HFF-Myc (cell line): ENCODE measurements at regions not wholly inside any gene's neighbourhood (a gene's known extent, or its start where the extent isn't known, plus 50 kb on each side); places are given as distances from the start of the nearest gene placed in this dataset.

Experiments used
- DNase-seq: peaks from one replicate; pipeline ENCODE4 v3.0.0-alpha.2; 2011; ENCODE audit warnings: low read depth; ENCODE audit errors: extremely low read depth
- H3K4me3 ChIP-seq: replicated peaks from 2 replicates; pipeline ENCODE4 v1.5.1; 2011; ENCODE audit warnings: low read depth, mild to moderate bottlenecking, control low read depth, low read length
- TF ChIP-seq, protein P1 (sequence below): IDR thresholded peaks from 2 replicates; pipeline ENCODE4 v1.5.1; 2012; ENCODE audit warnings: mild to moderate bottlenecking, low read depth, low read length, control low read depth; ENCODE audit errors: missing control alignments

DNA sequence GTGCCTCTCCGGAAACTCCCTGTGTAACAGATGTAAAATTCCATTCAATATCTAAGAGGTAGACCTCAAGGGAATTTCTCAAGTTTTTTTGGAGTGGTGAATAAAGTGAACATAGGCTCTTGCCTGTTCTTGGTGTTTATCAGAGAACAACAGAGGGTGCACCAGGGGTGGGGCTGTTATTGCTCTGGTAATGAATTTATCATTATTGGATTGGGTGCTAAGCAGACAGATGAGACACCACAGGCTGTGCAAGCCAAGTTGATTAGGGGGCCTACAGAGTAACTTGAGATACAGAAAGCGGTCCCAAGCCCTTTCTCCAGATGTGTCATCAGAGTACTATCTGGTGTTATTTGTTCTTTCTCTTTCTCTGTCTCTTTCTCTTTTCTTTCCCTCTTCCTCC is 286.3 kb downstream of the OSR1 start:
- no peak for DNase-seq
- TF ChIP-seq, protein P1, sequence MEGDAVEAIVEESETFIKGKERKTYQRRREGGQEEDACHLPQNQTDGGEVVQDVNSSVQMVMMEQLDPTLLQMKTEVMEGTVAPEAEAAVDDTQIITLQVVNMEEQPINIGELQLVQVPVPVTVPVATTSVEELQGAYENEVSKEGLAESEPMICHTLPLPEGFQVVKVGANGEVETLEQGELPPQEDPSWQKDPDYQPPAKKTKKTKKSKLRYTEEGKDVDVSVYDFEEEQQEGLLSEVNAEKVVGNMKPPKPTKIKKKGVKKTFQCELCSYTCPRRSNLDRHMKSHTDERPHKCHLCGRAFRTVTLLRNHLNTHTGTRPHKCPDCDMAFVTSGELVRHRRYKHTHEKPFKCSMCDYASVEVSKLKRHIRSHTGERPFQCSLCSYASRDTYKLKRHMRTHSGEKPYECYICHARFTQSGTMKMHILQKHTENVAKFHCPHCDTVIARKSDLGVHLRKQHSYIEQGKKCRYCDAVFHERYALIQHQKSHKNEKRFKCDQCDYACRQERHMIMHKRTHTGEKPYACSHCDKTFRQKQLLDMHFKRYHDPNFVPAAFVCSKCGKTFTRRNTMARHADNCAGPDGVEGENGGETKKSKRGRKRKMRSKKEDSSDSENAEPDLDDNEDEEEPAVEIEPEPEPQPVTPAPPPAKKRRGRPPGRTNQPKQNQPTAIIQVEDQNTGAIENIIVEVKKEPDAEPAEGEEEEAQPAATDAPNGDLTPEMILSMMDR = no peak
- H3K4me3 ChIP-seq = no peak overlapping the region

DNA sequence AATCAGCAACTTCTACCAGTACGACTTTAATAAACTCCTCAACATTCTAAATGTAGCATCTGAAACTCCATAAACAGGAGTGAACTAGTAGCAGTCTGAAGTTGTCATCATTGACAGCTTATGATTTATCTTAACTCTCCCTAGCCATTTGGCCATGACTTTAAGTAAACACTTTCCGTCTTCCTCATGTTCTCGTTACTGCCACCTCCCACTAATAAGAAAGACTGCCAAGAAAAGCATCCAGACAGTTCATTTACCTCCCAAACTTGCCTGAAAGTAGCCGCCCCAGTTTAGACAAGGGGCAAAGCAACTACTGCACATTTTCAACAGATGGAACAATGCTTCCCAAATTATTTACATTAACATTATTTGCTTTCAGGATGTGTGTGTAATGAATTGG is 287.5 kb downstream of the OSR1 start:
- no peak overlapping the region for H3K4me3 ChIP-seq
- TF ChIP-seq, protein P1 = no peak
- DNase-seq = no peak

DNA sequence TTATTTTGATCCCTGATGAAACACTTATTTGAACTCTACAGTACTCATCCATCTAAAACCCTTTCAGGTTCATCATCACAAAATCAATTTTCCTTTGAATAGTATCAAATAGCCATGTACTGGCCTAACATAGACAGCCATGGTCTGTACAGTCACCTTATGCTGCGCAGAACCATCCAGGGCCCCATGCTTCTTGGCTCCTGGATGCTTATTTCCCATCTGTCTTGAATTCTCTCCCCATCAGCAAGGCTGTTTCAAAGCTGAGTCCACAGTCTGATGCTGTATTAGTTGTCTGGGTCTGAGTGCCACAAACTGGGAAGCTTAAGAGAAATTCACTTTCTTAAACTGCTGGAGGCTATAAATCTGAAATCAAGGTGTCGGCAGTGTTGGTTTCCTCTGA is 290.2 kb downstream of the OSR1 start:
- TF ChIP-seq, protein P1 = no peak
- no peak overlapping the region for H3K4me3 ChIP-seq
- no peak for DNase-seq

DNA sequence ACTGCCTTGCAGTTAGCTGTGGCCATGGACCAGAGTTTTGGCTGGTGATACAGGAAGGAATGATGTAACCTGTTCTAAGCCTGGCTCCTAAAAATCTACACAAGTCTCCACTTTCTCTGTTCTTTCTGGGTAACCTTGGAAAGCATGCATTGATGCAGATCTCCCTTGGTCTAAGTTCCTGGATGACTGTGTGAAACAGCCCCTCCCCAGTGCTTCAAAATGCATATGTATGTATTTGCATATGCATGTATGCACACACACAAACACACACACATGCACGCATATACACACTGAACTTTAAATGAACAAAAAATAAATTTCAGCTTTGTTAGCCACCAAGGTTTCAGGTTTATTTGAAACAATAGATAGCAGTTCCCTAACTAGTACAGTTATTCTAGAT is 296.1 kb downstream of the OSR1 start:
- no peak overlapping the region for H3K4me3 ChIP-seq
- TF ChIP-seq, protein P1 = no peak
- DNase-seq = no peak

DNA sequence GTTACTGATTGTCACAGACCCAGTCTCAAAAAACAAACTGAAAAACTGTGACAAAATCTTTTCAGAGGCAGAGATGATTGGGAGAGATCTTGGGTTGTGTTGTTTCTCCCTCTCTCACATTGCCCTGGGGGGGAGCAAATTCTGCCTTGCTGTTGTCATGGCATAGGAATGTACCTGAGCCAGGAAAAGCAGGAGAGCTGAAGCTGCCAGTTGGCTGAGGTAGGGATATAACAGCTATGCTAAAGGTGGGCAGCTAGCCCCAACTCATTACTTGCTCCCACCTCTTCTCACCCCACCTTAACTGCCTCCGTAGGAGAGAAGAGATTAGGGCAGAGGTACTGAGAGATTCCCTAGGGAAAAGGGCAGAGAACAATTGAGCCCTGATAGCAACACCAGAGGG is 299.3 kb downstream of the OSR1 start:
- no peak overlapping the region for H3K4me3 ChIP-seq
- no peak for DNase-seq
- TF ChIP-seq, protein P1 = no peak

DNA sequence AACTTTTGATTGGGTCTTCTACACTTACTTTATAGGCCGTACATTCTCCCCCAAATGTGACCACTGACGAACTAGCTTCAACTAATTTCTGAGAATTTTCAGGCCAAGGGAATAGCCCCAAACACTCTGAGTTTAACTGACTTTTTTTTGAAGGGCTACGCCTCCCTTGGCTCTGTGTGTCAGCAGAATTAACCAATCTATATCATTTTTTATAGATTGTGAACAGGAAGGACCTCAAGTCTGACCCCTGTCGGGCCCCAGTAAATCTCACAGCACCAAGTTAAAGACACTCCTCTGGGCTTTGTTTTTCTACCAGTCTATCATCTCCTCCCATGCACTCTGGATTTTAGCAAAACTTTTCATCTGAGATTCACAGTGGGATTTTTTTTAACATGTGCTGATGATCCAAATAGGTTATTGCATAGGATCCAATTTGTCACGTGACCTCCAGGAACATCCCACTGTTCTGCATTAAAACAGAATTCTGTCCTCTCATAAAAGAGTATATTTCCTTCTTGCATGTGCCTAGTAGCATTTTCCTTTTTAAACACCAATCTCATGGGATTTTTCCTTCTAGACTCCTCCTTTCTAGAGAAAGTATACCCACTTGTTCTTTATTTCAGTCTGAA is 307.1 kb downstream of the OSR1 start:
- TF ChIP-seq, protein P1 = no peak
- no peak for DNase-seq
- H3K4me3 ChIP-seq = no peak overlapping the region

DNA sequence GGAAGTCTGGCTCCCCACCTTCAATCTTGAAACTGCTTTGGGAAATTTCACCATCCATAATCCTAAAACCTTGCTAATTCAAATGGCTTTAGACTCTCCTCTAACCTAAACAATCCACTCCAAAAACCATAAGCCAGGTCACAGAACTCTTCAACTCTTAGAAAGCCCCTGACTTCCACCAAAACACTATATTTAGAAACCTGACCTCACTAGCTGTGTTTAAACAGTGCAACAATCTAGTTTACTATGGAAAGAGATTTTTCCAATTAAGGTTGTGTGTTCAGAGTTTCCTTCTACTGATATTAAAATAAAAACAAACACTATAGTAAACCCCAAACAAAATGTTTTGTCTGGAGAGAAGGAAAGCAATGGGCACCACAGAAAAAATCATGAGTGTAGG is 308.1 kb downstream of the OSR1 start:
- TF ChIP-seq, protein P1 = no peak
- DNase-seq = no peak
- H3K4me3 ChIP-seq = no peak overlapping the region
